Neural cell (in vitro differentiated cells): ENCODE measurements at regions not wholly inside any gene's neighbourhood (a gene's known extent, or its start where the extent isn't known, plus 50 kb on each side); places are given as distances from the start of the nearest gene placed in this dataset.

Experiments used
- H2AFZ ChIP-seq: fragments of 200-600, 300-800 bp; sonication (generic), shearing (Covaris generic); 2 replicates; pipeline ENCODE4 v1.6.0; 2014; ENCODE audit warnings: low read depth, mild to moderate bottlenecking, antibody characterized with exemption, low read length, moderate library complexity
- H3F3A ChIP-seq: fragments of 200-600 bp; shearing (Covaris generic); 2 replicates; pipeline ENCODE4 v1.6.1; 2016; ENCODE audit warnings: mild to moderate bottlenecking, moderate library complexity, mixed read lengths, antibody characterized with exemption, low read length; ENCODE audit not compliant: insufficient read depth, poor library complexity, severe bottlenecking
- H3K27ac ChIP-seq: fragments of 200-600, 300-800 bp; sonication (generic), shearing (Covaris generic); 2 replicates; pipeline ENCODE4 v1.5.1; 2014; ENCODE audit warnings: mild to moderate bottlenecking, low read length, moderate library complexity
- H3K27me3 ChIP-seq: fragments of 300-800, 200-600 bp; sonication (generic), shearing (Covaris generic); 2 replicates; pipeline ENCODE4 v1.6.0; 2014; ENCODE audit warnings: mild to moderate bottlenecking, low read depth, low read length, moderate library complexity; ENCODE audit not compliant: insufficient read depth
- H3K36me3 ChIP-seq: fragments of 300-800, 200-600 bp; sonication (generic), shearing (Covaris generic); 2 replicates; pipeline ENCODE4 v1.5.1; 2014; ENCODE audit warnings: mild to moderate bottlenecking, antibody characterized with exemption, low read length, moderate library complexity; ENCODE audit not compliant: insufficient read depth
- H3K4me2 ChIP-seq: fragments of 300-800, 200-600 bp; sonication (generic), shearing (Covaris generic); 2 replicates; pipeline ENCODE4 v1.6.0; 2014; ENCODE audit warnings: mild to moderate bottlenecking, low read length
- H3K4me3 ChIP-seq: fragments of 300-800, 200-600 bp; sonication (generic), shearing (Covaris generic); 2 replicates; pipeline ENCODE4 v1.5.1; 2014; ENCODE audit warnings: mild to moderate bottlenecking, low read length, moderate library complexity
- H3K79me2 ChIP-seq: fragments of 200-600 bp; shearing (Covaris generic); replicated peaks from 2 replicates; pipeline ENCODE4 v1.6.0; 2014; ENCODE audit warnings: mild to moderate bottlenecking, low read length, moderate library complexity; ENCODE audit not compliant: insufficient read depth
- H3K9ac ChIP-seq: fragments of 300-800, 200-600 bp; sonication (generic), shearing (Covaris generic); 2 replicates; pipeline ENCODE4 v1.6.1; 2016; ENCODE audit warnings: mild to moderate bottlenecking, low read length, mixed read lengths
- H3K9me2 ChIP-seq: fragments of 200-600 bp; shearing (Covaris generic); 2 replicates; pipeline ENCODE4 v1.6.1; 2016; ENCODE audit warnings: mild to moderate bottlenecking, low read length, mixed read lengths; ENCODE audit not compliant: insufficient read depth
- H3K9me3 ChIP-seq: fragments of 200-600, 300-800 bp; sonication (generic), shearing (Covaris generic); 2 replicates; pipeline ENCODE4 v1.6.1; 2016; ENCODE audit warnings: mild to moderate bottlenecking, mixed run types, low read length, moderate library complexity, mixed read lengths
- H4K20me1 ChIP-seq: fragments of 200-600 bp; shearing (Covaris generic); 2 replicates; pipeline ENCODE4 v1.6.1; 2016; ENCODE audit warnings: mild to moderate bottlenecking, mixed run types; ENCODE audit not compliant: insufficient read depth
- EP300 ChIP-seq: fragments of 450-650 bp; conservative IDR thresholded peaks from 2 replicates; pipeline ENCODE4 v1.6.1; 2014; ENCODE audit warnings: antibody characterized with exemption, mild to moderate bottlenecking, moderate library complexity; ENCODE audit not compliant: poor library complexity, severe bottlenecking
- EZH2 ChIP-seq: fragments of 200-600, 300-800 bp; shearing (Covaris generic), sonication (generic); IDR thresholded peaks from 2 replicates; pipeline ENCODE4 v1.6.1; 2014; ENCODE audit warnings: antibody characterized with exemption, low read length, borderline replicate concordance, mild to moderate bottlenecking; ENCODE audit not compliant: insufficient read depth, poor library complexity, severe bottlenecking
- MXI1 ChIP-seq: fragments of 450-650 bp; conservative IDR thresholded peaks from 2 replicates; pipeline ENCODE4 v1.6.1; 2014; ENCODE audit warnings: antibody characterized with exemption, mild to moderate bottlenecking; ENCODE audit not compliant: poor library complexity, severe bottlenecking
- POLR2AphosphoS5 ChIP-seq: IDR thresholded peaks from 2 replicates; pipeline ENCODE4 v1.6.1; 2012
- RAD21 ChIP-seq: fragments of 450-650 bp; conservative IDR thresholded peaks from 2 replicates; pipeline ENCODE4 v1.6.1; 2014; ENCODE audit warnings: antibody characterized with exemption, mild to moderate bottlenecking, moderate library complexity
- SMC3 ChIP-seq: fragments of 450-650 bp; conservative IDR thresholded peaks from 2 replicates; pipeline ENCODE4 v1.6.1; 2014; ENCODE audit warnings: antibody characterized with exemption, mild to moderate bottlenecking, moderate library complexity; ENCODE audit not compliant: poor library complexity
- TAF1 ChIP-seq: IDR thresholded peaks from 2 replicates; pipeline ENCODE4 v1.6.1; 2012; ENCODE audit warnings: low read depth
- TF ChIP-seq, protein P1 (sequence below): fragments of 450-650 bp; IDR thresholded peaks from 2 replicates; pipeline ENCODE4 v1.5.1; 2014; ENCODE audit warnings: antibody characterized with exemption, mild to moderate bottlenecking, moderate library complexity; ENCODE audit not compliant: poor library complexity, severe bottlenecking
- TF ChIP-seq, protein P2 (sequence below): IDR thresholded peaks from 2 replicates; pipeline ENCODE4 v1.6.1; 2012; ENCODE audit warnings: borderline replicate concordance

DNA sequence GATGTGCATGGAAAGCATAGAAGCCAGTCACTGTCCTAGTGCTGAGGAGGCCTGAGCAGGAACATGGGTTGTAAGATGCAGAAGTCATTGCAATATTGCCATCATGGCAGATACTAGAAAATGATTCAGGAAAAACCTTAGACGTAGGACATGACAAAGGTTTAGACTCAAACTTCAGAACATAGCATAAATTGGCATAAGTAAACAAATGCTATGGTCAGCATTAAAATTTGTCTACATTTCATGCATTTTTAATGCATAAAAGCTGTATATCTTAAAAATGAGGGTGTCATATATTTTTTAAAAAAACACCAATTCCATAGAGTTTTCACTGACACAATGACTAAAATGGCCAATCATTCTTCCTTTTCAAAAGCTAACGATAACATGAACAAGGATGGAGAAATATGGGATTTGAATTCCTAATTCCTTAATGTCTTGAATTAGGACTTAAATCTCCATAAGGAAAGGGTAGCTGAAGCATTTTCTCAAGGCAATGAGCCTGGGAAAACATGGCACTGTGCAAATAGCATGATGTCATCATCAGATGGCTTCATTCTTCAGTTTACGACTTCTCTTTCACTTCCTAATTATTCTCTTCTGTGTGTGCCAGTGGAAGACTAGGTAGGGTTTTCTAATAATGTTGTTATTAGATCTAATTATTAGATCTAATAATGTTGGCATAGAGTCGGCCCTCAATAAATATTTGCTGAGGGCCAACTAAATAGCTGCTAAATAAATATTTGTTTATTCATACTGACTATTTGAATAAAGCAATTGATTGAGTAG is 125.1 kb upstream of the FRG1 start:
- no peaks in the 10 kb centered on the region for H3K27me3 ChIP-seq
- no peaks in the 10 kb centered on the region for H3F3A ChIP-seq
- no peaks in the 10 kb centered on the region for H3K9me2 ChIP-seq
- no peaks in the 10 kb centered on the region for H4K20me1 ChIP-seq
- H3K4me2 ChIP-seq, result no peak overlapping the region
- no peak overlapping the region for H3K27ac ChIP-seq
- H3K4me3 ChIP-seq, result no peak overlapping the region
- H3K36me3 ChIP-seq, result no peaks in the 10 kb centered on the region
- no peak overlapping the region for H2AFZ ChIP-seq
- H3K79me2 ChIP-seq, result no peaks in the 10 kb centered on the region
- no peaks in the 10 kb centered on the region for H3K9me3 ChIP-seq
- no peak overlapping the region for H3K9ac ChIP-seq
- TF ChIP-seq EP300 (no peak), RAD21 (no peak), EZH2 (no peak), MXI1 (no peak), POLR2AphosphoS5 (no peak), TAF1 (no peak)
- TF ChIP-seq, protein P1, sequence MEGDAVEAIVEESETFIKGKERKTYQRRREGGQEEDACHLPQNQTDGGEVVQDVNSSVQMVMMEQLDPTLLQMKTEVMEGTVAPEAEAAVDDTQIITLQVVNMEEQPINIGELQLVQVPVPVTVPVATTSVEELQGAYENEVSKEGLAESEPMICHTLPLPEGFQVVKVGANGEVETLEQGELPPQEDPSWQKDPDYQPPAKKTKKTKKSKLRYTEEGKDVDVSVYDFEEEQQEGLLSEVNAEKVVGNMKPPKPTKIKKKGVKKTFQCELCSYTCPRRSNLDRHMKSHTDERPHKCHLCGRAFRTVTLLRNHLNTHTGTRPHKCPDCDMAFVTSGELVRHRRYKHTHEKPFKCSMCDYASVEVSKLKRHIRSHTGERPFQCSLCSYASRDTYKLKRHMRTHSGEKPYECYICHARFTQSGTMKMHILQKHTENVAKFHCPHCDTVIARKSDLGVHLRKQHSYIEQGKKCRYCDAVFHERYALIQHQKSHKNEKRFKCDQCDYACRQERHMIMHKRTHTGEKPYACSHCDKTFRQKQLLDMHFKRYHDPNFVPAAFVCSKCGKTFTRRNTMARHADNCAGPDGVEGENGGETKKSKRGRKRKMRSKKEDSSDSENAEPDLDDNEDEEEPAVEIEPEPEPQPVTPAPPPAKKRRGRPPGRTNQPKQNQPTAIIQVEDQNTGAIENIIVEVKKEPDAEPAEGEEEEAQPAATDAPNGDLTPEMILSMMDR, result no peak
- TF ChIP-seq, protein P2, sequence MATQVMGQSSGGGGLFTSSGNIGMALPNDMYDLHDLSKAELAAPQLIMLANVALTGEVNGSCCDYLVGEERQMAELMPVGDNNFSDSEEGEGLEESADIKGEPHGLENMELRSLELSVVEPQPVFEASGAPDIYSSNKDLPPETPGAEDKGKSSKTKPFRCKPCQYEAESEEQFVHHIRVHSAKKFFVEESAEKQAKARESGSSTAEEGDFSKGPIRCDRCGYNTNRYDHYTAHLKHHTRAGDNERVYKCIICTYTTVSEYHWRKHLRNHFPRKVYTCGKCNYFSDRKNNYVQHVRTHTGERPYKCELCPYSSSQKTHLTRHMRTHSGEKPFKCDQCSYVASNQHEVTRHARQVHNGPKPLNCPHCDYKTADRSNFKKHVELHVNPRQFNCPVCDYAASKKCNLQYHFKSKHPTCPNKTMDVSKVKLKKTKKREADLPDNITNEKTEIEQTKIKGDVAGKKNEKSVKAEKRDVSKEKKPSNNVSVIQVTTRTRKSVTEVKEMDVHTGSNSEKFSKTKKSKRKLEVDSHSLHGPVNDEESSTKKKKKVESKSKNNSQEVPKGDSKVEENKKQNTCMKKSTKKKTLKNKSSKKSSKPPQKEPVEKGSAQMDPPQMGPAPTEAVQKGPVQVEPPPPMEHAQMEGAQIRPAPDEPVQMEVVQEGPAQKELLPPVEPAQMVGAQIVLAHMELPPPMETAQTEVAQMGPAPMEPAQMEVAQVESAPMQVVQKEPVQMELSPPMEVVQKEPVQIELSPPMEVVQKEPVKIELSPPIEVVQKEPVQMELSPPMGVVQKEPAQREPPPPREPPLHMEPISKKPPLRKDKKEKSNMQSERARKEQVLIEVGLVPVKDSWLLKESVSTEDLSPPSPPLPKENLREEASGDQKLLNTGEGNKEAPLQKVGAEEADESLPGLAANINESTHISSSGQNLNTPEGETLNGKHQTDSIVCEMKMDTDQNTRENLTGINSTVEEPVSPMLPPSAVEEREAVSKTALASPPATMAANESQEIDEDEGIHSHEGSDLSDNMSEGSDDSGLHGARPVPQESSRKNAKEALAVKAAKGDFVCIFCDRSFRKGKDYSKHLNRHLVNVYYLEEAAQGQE, result no peak

DNA sequence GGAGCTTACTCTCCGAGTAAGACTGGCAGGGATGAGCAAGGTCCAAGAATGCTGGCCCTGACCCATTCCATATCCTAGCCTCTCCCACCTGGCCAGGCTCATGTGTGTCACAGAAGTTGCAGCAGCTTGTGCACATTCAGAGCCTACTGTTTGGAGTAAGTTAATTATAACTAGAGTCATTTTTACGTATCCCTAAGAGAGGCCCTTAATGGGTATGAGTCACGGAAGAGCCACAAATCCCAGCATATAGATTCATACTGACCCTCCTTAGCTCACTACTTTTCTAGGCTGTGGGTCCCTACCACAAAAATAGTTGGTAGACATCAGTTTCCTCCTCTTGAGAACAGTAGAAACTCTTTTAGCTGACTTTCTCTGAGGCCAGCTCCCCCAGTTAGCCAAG is 118.3 kb upstream of the FRG1 start:
- H3K79me2 ChIP-seq, result no peaks in the 10 kb centered on the region
- H3K27ac ChIP-seq, result no peak overlapping the region
- no peaks in the 10 kb centered on the region for H3K9me3 ChIP-seq
- no peaks in the 10 kb centered on the region for H4K20me1 ChIP-seq
- H3K36me3 ChIP-seq, result no peaks in the 10 kb centered on the region
- no peak overlapping the region for H3K4me2 ChIP-seq
- no peak overlapping the region for H2AFZ ChIP-seq
- no peaks in the 10 kb centered on the region for H3K9me2 ChIP-seq
- H3K4me3 ChIP-seq, result no peak overlapping the region
- no peak for TF ChIP-seq SMC3
- no peak overlapping the region for H3K9ac ChIP-seq
- H3F3A ChIP-seq, result no peaks in the 10 kb centered on the region
- no peaks in the 10 kb centered on the region for H3K27me3 ChIP-seq

DNA sequence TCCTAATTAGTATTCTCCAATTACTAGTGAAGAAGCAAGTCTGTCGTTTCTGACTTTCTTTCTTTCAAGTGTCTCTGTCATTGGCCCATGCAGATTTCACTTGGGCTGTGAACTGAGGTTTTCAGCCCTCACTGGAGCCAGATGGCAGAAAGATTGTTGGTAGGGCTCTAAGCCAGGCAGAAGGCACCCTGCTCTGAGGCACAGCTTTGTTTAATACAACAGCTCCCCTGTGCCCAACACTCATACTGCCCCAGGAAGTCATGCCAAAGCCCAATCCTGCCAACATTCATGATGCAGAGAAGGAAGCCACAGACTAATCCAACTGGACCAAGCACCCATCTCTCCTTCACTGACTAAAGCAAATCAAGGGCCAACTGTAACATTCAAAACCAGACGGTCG is 117.1 kb upstream of the FRG1 start:
- no peak overlapping the region for H3K9ac ChIP-seq
- H3K27me3 ChIP-seq, result no peaks in the 10 kb centered on the region
- H3K9me2 ChIP-seq, result no peaks in the 10 kb centered on the region
- no peaks in the 10 kb centered on the region for H3K36me3 ChIP-seq
- H3F3A ChIP-seq, result no peaks in the 10 kb centered on the region
- no peaks in the 10 kb centered on the region for H3K79me2 ChIP-seq
- TF ChIP-seq, protein P2, result no peak
- TF ChIP-seq TAF1, result no peak
- no peak for TF ChIP-seq POLR2AphosphoS5
- no peak for TF ChIP-seq SMC3
- TF ChIP-seq MXI1, result no peak
- TF ChIP-seq, protein P1, result no peak
- no peak for TF ChIP-seq RAD21
- no peak for TF ChIP-seq EP300
- no peak for TF ChIP-seq EZH2
- no peaks in the 10 kb centered on the region for H3K9me3 ChIP-seq
- no peak overlapping the region for H3K27ac ChIP-seq
- no peak overlapping the region for H3K4me2 ChIP-seq
- H3K4me3 ChIP-seq, result no peak overlapping the region
- H2AFZ ChIP-seq, result no peak overlapping the region
- no peaks in the 10 kb centered on the region for H4K20me1 ChIP-seq
